ENCODE measurements at regions not wholly inside any gene's neighbourhood (a gene's known extent, or its start where the extent isn't known, plus 50 kb on each side); places are given as distances from the start of the nearest gene placed in this dataset.

DNA sequence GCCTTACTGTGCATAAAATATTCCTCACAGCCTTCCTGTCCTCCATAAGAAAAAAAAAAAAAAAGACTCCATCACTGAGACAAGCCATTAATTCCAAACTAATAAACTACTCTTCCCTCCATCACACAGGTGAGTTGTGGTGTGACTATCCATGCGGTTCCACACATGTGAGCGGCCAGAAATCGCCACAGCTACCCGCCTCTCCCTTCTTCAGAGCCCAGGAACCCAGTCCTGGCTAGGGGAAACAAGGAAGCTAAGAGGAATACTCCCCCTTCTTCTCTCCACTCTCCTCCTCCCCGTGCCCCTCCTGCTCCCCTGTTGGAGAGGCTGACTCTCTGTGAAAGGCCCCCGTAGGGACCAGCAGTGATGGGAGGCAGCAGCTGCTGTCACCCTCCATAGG, 128.6 kb upstream of the ARID1B start:
- DNase-seq (ENCODE audit: low spot score): no peak

DNA sequence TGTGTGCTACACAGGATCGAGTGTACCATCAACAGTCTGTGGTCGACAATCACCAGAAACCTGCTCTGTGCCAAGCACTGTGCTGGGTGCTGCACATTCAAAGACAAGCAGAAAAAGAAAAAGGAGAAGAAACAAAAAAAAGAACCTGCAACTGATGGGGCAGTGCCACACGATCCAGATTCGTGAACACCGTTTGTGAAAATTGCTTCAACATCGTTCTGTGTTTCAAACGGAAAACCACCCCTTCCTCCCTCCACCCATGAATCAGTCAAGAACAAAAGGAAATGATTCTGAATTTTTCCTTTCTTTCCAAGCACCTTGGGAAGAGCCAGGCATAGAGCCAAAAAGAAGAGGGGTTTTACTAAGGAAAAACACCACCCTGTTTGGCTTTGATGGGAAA, 129.2 kb upstream of the ARID1B start:
- DNase-seq (ENCODE audit: low spot score): no peak

DNA sequence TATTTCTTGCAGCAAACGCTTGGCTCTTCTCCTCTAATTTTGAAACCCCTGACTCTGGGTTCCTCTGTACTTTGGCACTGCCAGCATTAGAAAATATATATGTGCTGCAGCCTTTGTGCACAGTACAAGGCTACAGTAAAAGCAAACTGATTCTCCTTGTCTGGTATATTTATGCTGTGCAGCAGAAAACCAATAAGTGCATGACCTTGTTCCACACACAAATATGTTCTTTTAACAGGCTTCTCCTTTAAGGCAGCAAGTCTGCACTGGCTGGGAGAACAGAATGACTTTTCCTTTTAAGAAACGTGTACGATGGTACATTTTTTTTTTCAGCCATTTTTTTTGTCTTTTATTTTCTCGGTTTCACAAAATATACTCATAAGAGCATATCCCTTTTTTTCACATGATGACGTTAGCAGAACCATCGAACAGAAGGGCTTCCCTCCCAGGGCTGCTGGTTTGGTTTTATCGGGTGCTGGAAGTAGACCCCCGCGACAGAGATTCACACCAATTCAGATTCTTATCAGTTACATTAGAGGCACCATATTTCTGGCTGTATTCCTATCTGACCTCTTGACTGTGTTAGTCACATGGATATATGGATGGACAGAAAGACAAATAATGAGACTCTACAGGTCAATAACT, 129.9 kb upstream of the ARID1B start:
- no peak for DNase-seq (ENCODE audit: low spot score)

DNA sequence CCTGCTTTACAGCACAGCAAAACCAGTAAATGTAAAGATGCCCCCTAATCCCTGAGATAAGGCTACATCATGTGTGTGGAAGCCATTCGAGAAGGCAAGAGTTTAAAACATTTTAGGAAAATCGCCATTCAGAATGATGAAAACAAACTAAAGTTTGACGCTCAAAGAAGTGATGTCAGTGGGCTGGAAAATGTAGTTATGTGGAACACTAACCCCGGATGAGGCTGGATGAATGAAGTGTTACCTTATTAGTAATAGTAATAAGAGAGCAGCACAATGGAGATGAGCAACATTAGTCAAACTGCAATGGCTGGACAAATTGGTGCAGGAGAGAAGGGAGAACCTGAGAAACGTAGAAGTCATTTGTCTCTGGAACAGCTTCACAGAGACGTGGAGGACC, 130.7 kb upstream of the ARID1B start:
- DNase-seq (ENCODE audit: low spot score): no peak

DNA sequence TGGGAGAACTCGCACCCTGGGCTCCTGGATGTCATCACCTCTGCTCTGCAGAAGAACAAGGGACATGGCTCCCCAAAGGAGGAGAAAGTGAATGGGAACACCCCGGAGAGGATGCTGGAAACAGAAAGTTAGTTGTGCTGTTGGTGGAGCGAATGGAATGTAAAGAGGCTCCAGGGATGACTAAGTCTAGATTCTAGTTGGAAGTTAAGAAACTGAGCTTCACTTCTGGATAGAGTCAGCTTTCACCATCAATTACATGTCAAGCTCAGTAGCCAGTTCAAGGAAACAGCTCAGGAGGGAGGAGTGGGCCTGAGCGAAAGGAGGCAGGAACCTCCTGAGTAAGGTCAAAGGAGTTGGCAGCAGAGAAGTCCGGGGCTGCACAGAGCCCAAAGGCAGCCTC, 132.1 kb upstream of the ARID1B start:
- no peak for DNase-seq (ENCODE audit: low spot score)

DNA sequence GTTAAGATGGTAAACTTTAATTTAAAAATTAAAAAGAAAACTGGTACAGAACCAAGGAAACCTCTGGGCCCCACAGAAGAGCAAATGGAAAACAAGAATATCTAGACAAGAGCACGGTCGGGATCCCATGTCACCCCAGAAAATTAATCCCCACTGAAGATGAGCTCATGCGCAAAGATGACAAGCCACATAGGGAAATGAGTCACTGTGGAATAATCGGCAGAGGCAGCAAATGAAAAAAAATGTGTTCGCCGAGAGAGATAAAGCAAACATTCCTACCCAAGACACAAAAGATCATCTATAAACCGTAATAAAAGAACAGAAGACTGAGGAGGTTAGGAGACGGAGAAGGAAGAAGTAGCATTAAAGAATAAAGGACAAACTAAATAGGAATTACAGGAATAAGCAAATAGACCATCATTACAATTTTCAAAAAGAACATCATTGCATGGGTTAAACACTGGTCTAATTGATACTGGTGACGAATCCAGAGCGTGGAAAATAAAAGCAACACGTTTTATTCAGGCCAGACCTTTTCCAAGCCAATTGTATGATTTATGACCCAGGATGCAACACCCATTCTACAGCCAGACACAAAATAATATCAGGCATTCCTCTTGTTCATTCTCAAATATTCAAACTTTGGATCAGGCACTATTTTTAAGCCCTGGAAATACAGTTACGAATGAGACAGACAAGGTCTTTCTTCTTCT, 138.0 kb upstream of the ARID1B start:
- DNase-seq (ENCODE audit: low spot score): no peak

DNA sequence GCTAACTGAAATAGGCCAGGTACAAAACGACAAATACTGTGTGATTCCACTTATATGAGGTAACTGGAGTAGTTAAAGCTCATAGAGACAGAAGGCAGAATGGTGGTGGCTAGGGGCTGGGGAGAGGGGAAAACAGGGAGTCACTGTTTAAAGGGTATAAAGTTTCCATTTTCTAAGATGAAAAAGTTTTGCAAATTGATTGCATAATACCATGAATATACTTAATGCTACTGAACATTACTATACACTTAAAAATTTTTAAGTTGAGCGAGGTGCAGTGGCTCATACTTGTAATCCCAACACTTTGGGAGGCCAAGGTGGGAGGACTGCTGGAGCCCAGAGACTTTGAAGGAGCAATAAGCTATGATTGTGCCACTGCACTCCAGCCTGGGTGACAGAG, 138.6 kb upstream of the ARID1B start:
- no peak for DNase-seq (ENCODE audit: low spot score)

DNA sequence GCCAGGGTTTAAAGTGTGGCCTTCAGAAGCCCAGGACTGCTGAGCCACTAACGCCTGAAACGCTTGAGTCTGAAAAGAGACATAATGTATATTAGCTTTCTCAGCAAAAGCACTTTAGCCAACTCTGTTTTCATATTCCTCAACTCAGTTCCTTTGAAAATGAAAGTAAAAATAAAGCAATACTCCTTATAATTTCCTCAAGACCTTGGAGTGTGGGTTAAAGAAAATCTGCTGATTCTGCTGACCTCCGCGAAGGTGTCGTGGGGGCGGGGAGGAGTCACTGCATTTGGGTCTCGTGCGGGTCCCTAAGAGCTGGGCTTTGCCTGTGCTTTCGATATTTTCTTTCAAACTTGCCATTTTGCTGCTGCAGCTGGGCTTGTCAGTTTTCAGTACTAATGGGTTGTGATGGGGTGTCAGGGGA, 142.2 kb upstream of the ARID1B start:
- no peak for DNase-seq (ENCODE audit: low spot score)

DNA sequence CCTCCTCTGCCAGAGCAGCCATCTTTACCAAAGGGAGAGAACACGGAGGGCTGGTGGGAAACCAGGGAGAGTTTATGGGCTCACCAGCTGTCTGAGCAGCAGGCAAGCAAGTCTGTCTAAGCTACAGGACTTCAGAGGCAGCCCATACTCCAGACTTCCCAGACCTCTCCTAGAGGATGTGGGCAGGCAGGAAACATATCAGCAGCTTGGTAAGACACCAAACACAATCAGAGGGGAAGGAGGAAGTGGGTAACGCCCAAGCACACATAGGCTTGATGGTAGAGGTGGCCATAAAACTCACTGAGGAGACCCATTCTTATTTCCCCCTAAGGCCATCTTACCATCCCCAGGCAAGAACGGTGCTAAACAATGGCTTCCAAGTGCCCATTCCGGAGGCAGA, 143.1 kb upstream of the ARID1B start:
- DNase-seq (ENCODE audit: low spot score): no peak

DNA sequence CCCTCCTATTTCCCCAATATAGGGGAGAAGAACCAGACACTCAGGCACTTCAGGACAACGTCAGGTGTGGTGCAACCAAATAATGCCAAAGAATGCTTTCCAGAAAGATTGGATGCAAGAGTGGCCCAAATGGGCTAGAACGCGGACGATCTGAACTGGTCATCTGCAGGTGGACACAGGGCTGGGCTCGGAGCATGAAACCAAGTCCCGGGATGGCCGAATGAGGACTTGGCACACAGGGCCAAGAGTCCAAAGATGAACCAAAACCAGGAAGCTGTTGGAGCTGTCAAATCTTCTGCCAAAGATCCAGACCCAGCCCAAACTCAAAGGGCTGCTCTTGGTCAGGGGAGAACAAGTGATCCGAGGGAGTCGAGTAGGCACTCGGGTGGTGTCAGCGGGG, 143.9 kb upstream of the ARID1B start:
- DNase-seq (ENCODE audit: low spot score): no peak

DNA sequence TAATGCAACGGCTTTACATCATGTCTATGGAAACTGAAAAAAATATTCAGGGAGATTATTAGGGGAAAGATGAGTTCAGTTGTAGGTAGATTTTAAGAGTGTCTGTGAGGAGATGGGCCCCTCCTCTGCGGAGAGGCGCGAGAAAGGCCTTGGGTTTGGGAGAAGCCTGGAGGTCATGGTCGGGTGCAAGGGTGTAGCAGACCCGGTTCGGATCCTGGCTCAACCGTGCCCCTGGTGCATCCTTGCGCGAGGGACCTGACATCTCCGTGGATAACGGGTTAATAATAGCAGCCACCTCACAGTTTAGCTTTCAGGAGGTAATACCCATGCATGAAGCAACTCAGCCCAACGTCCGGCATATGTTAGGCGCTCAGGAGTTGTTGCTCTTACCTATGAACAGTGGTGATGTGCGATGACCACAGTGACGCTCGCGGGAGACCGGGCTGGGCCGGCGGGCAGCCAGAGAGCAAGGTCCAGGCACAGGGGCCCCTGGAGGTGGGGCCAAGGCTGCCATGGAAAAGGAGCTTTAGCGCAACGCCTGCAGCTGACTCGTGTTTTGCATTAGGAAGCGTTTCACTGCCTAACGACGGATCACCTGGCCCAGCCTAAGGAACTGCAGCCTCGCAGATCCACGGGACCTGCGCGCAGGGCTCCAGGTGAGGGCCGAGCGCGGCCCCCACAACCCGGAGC, 146.4 kb upstream of the ARID1B start:
- DNase-seq (ENCODE audit: low spot score): no peak

DNA sequence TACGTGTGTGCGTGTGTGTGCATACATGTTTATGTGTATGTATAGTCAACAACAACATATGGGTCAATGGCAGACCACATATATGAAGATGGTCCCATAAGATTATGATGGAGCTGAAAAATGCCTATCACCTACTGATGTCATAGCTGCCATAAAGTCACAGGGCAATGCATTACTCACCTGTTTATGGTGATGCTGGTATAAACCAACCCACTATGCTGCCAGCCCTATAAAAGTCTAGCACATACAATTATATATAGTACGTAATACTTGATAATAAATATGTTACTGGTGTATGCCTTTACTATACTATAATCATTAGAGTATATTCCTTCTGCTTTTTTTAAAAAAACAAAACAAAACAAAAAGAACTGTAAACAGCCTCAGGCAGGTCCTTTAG, 148.4 kb upstream of the ARID1B start:
- no peak for DNase-seq (ENCODE audit: low spot score)

DNA sequence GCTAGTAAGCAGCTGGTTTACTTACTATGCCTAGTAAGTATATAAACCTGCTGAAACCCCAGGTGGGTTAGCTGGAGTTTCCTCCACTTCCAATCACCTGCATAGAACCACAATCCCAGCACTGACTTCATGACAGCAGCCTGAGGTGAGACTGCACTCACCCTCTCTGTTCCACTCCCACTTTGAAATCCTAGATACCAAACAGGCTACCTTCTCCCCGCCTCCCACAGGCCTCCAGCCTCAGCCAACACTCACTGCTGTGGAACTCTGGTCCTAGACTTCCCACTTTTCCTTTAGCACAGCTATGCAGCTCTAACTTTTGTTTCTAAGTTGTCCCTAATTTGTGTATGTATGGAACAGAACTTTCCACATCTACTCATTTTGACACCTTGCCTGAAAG, 149.7 kb upstream of the ARID1B start:
- DNase-seq (ENCODE audit: low spot score): no peak

DNA sequence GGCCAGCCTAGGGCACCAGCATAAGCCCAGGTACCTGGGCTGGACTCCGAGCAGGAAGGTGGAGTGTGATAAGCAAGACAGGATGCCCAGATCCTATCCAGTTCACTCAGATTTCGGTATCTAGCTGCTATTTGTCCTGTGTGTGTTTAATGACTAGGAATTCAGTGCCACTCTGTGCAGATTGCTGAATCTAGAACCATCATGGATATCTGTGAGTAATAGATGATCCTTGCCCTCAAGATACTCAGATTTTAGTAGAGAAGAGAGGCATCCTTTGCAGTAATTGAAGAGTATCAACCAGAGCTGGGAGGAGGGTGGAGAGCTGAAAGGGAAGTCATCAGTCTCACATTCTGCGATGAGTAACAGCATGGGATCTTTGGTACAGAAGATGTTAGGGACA, 155.0 kb upstream of the ARID1B start:
- DNase-seq (ENCODE audit: low spot score): no peak

DNA sequence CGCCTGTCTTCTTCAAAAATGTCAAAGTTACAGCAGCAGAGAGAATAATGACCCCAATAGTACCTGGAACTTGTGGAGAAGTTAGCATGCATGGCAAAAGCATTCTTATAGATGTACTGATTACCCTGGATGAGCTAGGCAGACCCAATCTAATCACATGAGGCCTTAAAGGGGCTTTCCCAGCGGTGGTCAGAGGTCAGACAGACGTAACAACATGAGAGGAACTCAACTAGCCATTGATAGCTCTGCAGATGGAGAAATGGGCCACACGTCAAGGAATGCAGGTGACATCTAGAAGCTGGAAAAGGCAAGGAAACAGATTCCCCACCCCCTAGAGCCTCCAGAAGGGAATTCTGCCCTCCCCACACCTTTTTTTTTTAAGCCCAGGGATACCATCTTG, 156.8 kb upstream of the ARID1B start:
- DNase-seq (ENCODE audit: low spot score): no peak

DNA sequence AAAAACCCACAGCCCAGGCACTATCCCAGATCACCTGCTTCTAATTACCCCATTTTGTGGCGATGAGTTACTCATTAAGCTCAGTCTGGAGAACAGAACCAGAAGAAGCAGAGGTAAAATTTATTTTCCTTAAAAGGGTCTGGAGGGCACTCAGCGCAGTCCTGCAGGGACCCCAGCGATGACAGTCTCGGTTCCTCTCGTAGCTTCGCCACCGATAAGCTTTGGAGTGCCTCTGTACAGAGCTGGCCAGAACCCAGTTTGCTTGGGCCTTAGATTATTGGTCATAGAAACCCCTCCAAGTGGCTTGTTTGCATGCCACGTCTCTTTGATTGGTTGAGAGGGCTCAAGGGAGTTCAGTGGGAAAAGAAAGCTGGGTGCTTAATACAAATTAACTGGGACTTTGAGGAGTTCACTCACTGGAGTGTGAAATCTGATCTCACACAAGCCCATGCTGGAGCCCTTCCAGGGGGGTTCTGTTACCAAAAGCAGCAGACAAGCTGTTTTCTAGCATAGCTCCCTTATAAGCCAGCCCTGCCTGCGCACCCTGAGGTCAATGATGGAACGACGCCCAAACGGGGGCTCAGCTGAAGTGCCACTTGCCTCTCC, 158.5 kb upstream of the ARID1B start:
- no peak for DNase-seq (ENCODE audit: low spot score)

DNA sequence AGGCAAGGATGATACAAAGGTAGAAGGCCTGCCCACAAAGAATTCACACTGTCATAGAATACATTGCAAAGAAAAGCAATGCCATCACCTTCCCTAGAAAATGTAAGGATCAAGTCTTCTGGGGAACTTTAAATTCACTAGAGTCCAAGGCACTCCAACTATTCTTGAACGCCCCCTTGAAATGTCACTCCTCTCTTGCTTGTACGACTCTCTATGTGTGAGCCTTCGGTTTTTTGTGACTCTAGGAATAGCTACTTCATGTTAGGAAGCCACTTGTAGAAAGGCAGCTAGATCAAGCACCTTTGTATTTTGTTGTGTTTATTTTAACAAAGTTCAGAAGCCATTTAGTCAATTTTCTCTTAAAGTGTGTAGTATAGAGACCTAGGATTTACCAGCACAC, 159.2 kb upstream of the ARID1B start:
- no peak for DNase-seq (ENCODE audit: low spot score)

DNA sequence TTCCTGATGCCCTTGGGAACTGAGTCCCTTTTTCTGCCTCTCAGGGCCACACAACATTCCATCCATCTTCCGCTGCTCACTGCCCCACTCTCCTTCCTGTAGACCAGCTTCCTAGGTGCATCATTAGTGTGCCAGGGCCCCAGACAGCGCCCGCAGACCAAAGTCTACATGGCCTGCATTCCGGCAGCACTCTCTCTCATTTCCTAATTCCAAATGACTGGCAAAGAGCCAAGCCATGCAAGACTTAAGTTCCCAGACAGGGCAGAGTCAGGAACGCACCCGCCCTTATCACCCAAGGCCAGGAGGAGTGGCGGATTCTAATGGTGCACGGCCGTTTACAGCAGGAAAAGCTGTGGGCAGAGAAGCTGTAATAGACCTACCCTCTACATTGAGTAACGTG, 159.8 kb upstream of the ARID1B start:
- DNase-seq (ENCODE audit: low spot score): no peak

DNA sequence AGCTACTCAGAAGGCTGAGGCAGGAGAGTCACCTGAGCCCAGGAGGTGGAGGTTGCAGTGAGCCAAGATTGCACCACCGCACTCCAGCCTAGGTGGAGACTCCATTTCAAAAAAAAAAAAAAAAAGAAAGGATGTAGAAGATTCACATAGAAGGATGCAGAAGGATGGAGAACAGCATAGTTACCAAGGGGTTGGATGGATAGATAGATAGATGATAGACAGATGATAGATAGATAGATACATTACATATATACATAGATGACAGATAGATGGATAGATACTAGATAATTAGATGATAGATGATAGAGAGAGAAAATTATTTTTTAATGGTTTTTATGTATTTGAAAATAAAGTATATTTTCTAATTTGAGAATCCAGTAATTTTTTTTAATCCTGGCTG, 160.7 kb upstream of the ARID1B start:
- DNase-seq (ENCODE audit: low spot score): no peak

DNA sequence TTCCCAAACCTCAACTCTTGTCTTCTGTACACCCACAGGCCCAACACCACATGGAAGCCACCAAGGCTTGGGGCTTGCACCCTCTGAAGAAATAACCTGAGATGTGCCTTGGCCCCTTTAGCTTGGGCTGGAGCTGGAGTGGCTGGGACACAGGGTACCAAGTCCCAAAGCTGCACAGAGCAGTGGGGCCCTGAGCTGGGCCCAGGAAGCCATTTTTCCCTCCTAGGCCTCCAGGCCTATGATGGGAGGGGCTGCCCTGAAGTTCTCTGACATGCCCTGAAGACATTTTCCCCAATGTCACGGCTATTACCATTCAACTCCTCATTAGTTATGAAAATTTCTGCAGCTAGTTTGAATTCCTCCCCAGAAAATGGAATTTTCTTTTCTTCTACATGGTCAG, 163.2 kb upstream of the ARID1B start:
- no peak for DNase-seq (ENCODE audit: low spot score)

DNA sequence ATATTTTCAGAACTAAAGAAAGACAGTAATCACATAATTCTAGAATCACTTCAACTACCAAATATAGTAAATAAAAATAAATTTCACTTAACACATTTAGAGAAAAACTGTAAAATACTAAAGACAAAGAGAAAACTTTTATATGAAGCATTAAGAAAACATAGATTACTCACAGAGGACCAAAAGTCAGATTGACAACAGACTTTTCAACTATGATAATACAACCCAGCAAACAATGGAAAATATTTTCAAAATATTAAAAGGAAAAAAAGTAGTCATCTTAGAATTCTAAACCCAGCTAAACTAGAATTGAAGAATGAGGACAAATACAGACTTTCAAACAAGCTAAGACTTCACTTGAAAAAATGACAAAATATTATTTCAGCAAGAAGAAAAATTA, 164.8 kb upstream of the ARID1B start:
- DNase-seq (ENCODE audit: low spot score): no peak

DNA sequence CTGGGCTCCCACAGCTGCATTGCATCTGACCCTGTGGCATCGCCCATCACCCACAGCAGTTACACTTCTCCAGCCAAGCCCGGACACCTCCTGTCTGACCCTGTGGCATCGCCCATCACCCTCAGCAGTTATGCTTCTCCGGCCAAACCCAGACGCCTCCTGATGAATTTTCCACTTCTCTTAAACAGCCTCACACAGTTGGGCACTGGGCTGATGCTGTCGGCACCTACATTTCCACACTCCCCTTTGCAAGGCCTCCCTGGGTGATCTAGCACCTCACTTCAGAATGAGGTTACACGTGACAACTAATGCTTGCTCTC, 175.2 kb upstream of the ARID1B start:
- no peak for DNase-seq (ENCODE audit: low spot score)
